ENCODE measurements at regions not wholly inside any gene's neighbourhood (a gene's known extent, or its start where the extent isn't known, plus 50 kb on each side); places are given as distances from the start of the nearest gene placed in this dataset.

DNA sequence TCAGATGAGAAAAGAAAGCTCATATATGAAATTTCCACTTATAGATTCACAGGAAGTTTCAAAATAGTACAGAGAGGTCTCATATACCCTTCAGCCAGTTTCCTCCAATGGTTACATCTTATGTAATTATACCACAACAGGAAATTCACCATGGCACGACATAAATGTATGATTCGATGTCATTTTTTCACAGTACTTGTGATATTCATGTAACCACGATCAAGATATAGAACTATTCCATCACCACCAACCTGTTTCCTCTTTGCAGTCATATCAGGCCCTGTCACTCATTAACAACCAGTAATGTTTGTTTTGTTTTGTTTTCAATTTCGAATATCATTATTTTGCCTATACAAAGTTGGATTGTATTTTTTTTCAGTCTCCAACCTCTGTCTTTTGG lies 314.3 kb upstream of the POU3F3 start:
- no peak for DNase-seq

DNA sequence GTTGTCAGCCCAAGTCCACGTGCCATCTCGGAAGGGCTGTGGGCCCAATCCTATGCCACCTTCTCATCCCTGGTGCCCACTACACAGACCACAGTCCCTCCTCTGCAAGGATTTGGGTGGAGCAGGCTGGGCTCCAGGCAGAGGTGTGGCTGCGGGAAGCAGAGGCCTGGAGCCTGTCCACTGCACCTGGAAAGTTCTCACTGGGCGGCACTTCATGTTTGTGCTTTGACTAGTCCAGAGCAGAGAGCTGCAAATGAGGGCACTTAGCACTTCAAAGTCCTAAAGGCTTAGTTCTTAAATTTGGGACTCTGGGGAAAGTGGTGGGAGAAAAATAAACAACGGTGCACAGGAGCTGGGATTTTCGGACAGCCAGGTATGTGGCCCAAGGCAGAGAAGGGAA lies 308.9 kb upstream of the POU3F3 start:
- DNase-seq, result no peak

DNA sequence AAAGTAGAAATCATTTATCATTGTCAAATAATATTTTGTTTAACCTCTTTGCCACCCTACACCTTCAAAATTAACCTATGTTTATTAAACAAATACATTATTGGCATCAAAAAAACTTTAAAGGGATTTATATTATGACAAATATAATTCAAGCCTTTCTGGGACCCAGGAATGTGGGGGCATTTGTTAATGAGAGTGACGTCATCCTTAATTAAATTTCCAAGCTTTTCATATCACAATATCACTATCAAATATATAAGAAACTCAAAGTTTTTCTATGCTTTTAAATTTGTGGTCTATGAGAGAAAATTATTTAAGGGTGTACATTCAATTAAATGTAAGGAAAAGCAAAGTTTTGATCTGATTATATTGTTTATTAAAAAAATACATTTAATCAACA lies 307.4 kb upstream of the POU3F3 start:
- DNase-seq, result no peak

DNA sequence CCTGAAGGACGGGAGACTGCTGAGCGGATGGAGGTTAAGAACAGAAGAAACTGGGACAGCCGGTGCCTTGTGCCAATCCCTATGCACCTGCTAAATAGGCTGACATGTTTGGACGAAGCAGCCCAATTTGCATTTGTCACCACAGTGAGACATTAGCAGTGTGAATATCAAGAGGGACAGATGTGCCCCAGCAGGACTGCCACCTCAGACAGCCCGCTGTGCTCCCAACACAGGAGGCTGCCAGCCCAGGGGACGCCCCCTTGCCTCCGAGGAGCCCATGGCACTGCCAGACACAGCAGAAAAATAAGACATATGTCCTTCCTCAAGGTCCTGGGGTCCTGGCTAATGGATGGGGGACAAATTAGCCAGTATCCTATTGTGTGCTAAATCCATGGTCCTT lies 306.7 kb upstream of the POU3F3 start:
- no peak for DNase-seq

DNA sequence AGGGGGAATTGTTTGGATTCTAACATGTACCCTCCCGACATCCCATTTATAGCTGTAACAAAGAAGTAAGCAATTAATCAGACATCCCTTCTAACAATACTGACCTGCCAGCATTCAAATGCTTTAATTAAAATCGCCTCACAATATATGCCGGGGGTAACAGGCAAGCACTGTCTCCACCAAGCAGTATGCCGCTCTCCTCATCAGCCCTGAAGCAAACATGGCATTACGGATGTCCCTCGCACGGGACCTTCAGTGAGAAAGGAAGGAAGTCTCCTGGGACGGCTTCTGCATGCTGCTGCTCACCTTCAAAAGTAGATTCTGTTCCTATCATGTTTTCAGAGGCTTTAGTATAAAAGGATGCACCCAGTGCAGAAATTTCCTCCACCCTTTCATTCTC lies 292.7 kb upstream of the POU3F3 start:
- DNase-seq, result no peak

DNA sequence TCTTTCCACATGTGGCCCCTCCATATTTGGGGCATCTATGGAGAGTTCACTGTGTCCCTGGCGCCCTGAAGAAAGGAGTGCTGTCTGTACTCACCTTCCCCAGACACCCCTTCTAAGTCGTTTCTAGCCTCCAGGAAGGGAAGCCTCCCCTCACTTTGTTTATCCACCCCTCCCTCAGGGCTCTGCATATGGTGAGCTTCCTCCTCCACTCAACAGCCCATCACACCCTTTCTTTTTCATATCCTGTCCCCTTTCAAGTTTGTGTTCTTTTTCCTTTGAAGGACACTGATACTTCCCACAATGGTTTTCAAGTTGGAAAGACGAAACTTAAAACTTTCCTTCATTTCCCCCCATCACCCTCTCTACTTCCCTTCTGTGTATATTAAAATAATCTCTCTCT lies 291.4 kb upstream of the POU3F3 start:
- DNase-seq, result no peak

DNA sequence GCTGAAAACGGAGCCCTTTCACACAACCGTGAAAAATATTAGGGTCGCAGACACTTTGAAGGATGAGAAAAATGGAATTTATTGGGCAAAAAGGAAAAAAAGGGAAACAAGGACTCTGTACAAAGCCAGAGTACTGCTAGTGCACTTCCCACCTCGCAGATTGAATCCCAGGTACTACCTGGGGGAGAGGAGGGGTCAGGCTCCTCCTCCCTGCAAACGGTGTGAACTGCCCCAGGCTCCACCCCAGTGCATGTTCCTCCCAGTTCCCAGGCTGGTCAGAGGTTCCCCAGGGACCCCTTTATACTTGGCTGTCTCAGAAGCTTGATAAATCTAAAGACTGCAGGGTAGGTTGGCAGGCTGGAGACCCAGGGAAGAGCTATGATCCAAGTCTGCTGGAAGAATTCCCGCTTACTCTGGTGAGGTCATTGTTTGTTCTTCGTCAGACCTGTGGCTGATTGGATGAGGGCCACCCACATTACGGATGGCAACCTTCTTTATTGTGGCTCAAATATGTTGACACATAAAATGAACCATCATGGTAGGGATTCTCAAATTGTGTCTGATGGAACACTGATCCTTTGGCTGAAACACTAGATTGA lies 290.4 kb upstream of the POU3F3 start:
- no peak for DNase-seq

DNA sequence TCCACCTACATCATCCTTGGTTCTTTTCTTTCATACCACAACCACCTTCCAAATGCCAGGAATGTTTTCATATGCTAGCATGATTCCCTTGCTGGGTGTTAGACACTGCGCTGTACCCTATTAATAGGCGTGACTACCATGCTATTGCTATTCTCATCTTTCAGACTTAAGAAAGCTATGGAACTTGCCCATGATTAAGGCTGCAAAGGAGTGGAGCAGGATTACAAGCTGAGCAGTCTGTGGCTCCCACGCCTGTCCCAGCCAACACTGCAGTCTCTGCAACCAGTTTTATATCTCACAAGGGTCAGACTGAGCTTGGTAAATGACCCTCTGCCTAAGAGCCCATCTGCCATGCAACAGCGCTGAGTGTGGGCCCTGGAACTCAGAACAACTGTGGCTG lies 285.7 kb upstream of the POU3F3 start:
- no peak for DNase-seq

DNA sequence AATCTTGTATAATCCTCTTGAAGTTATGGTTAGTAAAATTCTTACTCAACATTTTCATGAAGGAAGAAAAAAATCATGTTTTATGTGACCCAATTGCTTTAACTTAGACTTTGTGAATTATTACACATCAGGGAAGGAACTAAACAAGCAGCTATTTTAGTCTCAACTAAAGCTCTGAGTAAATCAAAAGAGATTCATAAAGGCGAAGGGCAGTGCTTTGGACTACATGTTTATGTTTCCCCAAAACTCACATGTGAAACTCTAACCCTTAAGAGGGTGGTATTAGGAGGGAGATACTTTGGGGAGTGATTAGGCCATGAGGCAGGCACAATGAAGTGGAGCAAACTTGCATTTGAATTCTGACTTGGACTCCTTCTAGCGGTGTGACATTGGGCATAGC lies 283.7 kb upstream of the POU3F3 start:
- no peak for DNase-seq

DNA sequence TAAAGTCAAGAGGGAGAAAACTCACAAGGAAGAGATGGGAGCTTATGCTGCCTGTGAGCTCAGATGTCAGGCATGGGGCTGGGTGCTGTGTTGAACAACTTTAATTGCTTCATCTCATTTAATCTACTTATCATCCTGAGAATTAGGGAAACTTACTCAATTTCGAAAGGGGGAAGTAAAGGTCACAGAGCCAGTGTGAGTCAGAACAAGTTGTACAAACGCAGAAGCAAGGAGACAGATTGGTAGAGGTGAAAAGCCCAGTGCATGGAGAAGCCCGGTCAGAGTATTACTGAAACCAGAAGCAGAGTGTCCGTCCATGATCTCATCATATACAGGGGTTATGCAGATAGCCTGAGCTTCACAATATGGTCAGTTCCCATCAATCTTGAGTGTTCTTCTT lies 281.1 kb upstream of the POU3F3 start:
- no peak for DNase-seq

DNA sequence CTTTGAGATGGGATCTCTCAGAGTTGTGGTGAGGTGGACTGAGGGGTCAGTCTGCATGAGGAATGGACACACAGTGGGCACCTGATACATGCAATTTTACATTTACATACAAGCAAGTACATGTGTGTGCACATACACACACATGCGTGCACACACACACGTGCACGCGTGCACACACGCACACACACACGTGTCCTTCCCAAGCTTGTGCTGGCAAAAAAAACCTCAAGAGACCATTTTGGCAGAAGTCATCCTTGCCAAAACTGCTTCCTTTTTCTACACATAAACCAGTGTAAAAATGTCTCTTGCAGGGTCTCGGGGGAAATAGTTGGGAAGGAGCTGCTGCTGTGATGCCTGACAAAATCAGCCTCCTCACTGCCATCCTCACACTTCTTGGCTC lies 279.5 kb upstream of the POU3F3 start:
- DNase-seq, result no peak

DNA sequence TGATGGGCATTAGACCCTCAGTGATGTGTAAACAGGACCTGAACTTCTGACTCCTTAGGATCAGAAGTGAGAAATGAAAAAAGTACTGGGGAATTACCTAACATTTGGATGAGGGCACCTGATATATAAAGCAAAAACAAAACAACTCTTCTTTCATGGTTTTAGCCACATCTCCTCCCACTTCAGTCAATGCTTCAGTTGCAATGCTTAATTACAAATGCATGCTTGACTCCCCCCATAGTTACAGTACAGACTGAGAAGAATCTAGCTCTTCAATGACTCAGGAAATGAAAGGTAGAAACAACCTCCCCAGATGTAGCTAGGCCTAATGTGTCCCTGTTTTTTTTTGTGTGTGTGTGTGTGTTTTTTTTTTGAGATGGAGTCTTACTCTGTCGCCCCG lies 276.8 kb upstream of the POU3F3 start:
- no peak for DNase-seq

DNA sequence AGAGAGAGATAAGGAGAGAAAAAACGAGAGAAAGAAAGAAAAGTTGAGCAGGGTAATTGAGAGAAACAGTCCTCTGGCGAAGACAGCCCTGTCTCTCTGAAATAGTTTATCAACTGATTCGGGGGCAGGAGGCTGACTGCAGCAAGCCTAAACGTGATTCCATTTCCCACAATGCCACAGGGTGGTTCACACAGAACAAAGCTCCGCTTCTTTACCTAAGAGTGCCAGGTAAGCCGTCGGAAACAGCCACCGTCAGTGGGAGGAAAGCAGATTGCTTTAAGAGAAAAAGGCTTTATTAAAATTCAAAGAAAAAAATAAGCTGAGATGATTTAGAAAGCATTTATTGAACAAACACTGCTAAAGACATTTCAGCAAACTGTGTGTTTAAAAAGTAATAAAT lies 271.4 kb upstream of the POU3F3 start:
- DNase-seq, result no peak

DNA sequence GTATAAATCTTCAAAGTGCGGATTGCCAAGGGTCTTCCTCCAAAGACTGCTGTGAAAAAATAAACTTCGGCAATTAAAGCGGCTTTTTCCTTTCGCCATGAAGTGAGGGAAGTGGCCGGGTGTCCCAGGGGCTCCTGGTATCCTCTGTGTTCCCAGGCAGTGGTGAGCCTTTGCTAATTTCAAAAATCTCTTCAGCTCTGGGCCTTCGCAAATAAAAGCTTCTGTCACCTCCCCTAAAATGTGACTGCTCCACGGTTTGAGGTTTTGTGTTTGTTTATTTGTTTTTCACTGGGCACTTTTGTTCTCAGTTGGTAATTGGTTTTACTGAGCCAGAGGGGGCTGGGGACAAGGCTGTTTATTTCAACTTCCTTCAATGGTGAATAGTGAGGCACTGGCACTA lies 270.1 kb upstream of the POU3F3 start:
- no peak for DNase-seq

DNA sequence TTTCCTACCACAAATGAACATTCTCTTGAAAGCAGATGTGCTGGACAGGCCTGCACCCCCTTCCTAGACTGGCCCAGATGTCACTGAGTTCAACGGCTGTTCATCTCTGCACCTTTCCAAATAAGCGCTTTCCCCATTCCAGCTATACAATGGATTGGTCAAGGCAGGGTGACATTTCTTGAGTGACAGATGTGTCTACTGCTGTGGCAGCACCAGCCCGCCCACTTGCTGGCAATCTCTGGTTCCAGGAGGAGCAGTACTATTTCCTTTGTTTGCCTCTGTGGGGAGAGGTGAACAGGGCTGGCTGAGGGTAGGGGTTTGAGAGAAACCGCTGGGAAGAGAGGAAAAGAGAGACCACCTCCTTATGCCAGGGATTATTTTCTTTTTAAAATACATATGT lies 269.5 kb upstream of the POU3F3 start:
- no peak for DNase-seq

DNA sequence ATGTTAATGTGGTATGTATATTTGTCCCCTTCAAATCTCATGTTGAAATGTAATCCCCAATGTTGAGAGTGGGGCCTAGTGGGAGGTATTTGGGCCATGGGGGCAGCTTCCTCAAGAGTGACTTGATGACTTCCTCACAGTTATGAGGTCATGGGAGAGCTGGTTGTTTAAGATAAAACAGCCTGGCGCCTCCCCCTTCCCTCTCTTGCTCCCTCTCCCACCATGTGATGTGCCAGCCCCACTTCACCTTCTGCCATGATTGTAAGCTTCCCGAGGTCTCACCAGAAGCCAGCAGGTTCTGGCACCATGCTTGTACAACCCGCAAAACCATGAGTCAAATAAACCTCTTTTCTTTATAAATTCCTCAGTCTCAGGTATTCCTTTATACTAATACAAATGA lies 258.3 kb upstream of the POU3F3 start:
- DNase-seq, result no peak

DNA sequence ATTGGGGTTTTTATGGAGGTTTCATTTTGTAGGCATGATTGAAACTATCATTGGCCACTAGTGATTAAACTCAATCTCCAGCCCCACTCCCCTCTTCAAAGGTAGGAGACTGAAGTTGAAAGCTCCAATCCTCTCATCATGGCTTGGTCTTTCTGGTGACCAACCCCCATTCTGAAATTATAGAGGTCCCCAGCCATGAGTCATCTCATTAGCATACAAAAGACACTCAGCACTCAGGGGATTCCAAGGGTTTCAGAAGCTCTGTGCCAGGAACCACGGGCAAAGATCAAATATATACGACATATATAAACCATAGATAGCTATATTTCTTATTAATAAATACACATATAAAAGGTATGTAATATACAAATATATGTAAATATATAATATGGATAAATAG lies 256.0 kb upstream of the POU3F3 start:
- DNase-seq, result no peak

DNA sequence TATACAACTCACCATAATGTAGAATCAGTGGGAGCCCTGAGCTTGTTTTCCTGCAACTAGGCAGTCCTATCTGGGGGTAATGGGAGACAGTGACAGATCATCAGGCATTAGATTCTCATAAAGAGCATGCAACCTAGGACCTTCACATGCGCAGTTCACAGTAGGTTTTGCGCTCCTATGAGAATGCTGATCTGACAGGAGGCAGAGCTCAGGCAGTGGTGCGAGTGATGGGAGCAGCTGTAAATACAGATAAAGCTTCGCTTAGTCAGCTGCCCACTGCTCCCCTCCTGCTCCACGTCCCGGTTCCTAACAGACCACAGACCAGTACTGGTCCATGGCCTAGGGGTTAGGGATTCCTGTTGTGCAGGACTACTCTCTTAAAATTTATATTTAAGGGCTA lies 255.3 kb upstream of the POU3F3 start:
- no peak for DNase-seq

DNA sequence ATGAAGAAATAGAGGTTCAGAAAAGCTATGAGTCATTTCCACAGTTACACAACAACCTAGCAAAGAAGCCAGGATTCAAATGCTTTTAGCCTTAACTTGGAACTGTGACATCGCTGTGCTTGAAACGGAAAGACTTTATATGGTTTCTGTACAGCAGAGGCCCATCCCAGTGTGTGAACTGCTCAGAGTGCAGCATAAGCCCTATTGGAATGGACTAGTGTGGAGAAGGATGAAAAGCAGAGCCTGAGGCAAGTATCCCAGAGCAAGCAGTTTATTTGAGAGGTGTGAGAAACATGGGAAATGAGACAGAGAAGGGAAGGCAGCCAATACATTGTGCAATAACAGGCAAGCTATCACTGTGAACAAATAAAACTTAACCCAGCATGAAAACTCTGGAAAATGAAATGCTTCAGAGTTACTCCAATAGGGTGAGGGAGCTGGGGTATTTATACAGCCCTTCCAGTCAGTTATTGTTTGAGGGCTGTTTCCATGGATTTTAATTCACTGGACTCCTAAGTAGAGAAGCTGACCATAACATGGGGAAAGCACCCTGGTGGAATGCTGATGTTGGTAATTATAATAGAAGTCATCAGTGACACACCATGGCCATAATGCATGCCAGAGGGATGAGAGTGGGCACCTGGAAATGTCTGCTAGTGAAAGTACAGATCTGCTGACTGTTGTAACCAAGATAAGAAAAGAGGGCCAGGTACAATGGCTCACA lies 254.0 kb upstream of the POU3F3 start:
- DNase-seq, result no peak

DNA sequence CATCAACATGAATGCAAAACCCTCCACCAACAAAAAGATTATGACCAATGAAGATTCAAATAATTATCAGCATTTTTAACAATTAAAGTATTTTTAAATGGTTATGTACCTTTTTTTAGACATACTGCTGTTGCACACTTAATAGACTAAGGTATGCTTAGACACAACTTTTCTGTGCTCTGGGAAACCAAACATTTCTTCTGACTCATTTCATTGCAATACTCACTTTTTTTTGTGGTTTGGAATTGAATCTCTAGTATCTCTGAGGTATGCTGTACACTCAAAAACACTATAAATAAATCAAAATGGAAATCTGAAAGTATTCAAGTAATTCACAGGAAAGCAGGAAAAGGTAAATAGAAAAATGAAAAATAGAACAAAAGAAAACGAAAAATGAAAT lies 247.9 kb upstream of the POU3F3 start:
- DNase-seq, result no peak

DNA sequence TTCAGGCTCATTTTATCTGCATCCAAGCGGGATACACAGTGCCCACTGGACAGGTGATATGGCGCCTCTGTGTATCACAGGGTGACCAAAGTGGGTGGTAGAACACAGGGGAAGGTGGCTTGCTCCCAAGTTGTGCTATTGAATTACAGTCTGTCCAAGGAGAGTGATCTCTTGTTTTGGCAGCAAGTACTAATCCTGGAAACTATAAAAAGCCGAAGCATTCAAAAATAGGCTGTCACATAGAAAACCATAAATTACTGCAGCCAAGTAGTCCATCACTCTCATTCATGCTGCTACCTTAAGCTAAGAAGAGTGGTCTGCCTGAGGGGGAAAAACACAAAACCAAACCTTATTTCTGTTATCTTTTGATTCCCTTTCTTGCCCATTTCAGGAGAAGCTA lies 237.1 kb upstream of the POU3F3 start:
- DNase-seq, result no peak

DNA sequence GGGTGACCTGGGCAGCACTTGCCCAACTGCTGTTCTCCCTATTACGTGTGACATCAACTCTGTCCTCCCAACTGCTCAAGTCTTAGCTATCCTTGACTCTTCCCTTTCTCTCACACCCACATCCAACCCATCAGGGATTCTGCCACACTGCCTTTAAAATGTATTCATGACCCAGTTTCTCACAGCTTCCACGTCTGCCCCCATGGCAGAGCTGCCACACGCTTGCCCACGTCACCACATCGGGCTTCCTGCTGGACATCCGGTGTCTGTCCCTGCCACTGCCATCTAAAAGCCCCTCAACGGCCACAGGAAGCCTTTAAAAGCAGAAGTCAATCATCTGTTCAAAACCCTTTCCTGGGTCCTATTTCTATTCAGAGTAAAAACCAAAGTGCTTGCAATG lies 233.1 kb upstream of the POU3F3 start:
- DNase-seq, result no peak

DNA sequence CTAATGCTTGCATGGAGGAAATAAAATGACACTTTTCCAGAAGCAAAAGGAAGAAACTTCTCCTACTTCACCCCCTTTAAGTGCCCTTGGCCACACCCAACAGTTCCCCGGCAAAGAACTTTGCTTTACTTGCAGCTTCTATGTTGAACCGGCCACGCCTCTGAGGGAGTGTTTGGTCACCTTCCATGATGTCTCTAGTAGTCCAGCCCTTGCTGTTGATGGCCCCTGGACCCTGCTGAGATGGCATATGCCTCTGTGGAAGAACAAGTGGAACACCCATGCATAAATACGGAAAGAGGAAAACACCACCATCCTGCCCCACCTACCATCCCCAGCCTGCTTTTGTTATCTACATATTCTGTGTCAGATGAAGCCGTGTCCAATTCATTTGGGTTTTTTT lies 218.3 kb upstream of the POU3F3 start:
- DNase-seq, result no peak

DNA sequence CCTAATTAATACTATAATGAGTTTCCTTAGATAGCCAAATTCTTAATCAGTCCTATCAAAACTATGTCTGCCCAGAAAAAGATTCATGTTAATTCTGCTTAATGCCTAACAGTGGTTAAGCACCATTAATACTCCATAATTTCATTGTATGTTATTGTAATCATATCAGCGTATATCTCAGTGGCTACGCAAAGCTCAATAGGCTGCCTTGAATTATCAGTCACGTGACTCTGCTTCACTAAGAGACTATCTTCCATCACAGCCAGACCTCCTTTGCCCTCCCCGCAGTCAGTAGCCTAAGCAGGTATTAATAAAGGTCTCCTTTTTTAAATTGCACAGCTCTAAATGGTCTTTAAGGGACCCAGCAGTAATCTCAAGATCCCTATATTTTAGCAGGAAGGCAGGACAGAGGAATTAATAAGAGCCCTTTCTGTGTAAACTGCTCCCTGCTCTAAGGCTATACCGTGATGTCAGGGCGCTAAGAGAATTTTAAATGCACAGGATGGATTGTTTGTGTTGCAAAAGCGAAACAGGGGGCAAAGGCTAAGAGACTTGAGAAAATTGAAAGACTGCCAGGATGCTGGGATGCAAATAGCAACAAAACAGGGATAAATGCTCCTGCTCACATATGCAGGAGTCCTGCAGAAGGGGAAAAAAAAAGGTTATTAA lies 215.6 kb upstream of the POU3F3 start:
- no peak for DNase-seq
